Liver (tissue), 7 donors: ENCODE measurements at regions not wholly inside any gene's neighbourhood (a gene's known extent, or its start where the extent isn't known, plus 50 kb on each side); places are given as distances from the start of the nearest gene placed in this dataset.

Source experiments
- DNase-seq: peaks from one replicate; pipeline ENCODE4 v3.0.0-alpha.2; 2017; ENCODE audit warnings: low spot score
- H3K27ac ChIP-seq, 2 donors: one replicate each; pipeline ENCODE4 v1.7.0; 2013; ENCODE audit warnings: inconsistent platforms in 2 of 2, low read length in 2 of 2, control low read depth in 1 of 2, low read depth in 1 of 2, mild to moderate bottlenecking in 1 of 2
- H3K27me3 ChIP-seq, 4 donors: one replicate each; pipeline versions ENCODE4 v1.6.1 to v1.7.0; 2013; ENCODE audit warnings: low read length in 3 of 4, inconsistent platforms in 1 of 4, mild to moderate bottlenecking in 1 of 4, moderate library complexity in 1 of 4; ENCODE audit not compliant: control insufficient read depth in 4 of 4, insufficient read depth in 4 of 4
- H3K36me3 ChIP-seq, 4 donors: one replicate each; pipeline versions ENCODE4 v1.6.1 to v1.7.0; 2013; ENCODE audit warnings: low read length in 3 of 4, mild to moderate bottlenecking in 3 of 4, low read depth in 1 of 4, moderate library complexity in 1 of 4; ENCODE audit not compliant: control insufficient read depth in 4 of 4, insufficient read depth in 3 of 4
- H3K4me1 ChIP-seq, 4 donors: one replicate each; pipeline versions ENCODE4 v1.6.1 to v1.7.0; 2013; ENCODE audit warnings: low read length in 3 of 4, mild to moderate bottlenecking in 3 of 4, moderate library complexity in 1 of 4; ENCODE audit not compliant: control insufficient read depth in 4 of 4, insufficient read depth in 4 of 4
- H3K4me3 ChIP-seq, 3 donors: one replicate each; pipeline versions ENCODE4 v1.6.1 to v1.7.0; 2013; ENCODE audit warnings: low read length in 3 of 3, control low read depth in 1 of 3, low read depth in 1 of 3, mild to moderate bottlenecking in 1 of 3
- H3K9ac ChIP-seq, 2 donors: one replicate each; pipeline ENCODE4 v1.7.0; 2013; ENCODE audit warnings: low read length in 2 of 2, mild to moderate bottlenecking in 2 of 2, moderate library complexity in 2 of 2, control low read depth in 1 of 2, low read depth in 1 of 2
- H3K9me3 ChIP-seq, 4 donors: one replicate each; pipeline versions ENCODE4 v1.6.1 to v1.7.0; 2013; ENCODE audit warnings: low read length in 3 of 4; ENCODE audit not compliant: control insufficient read depth in 4 of 4
- ATF3 ChIP-seq: IDR thresholded peaks from 2 replicates; pipeline ENCODE4 v1.6.1; 2016; ENCODE audit warnings: antibody characterized with exemption
- EGR1 ChIP-seq, 2 donors: IDR thresholded peaks; 2 replicates each; pipeline ENCODE4 v1.6.1; 2016 to 2018; ENCODE audit warnings: antibody characterized with exemption in 2 of 2, low read depth in 2 of 2
- FOXA2 ChIP-seq: IDR thresholded peaks from 2 replicates; pipeline ENCODE4 v1.6.1; 2016; ENCODE audit warnings: antibody characterized with exemption
- GABPA ChIP-seq, 2 donors: IDR thresholded peaks in 1 of 2; conservative IDR thresholded peaks in 1 of 2; 2 replicates each; pipeline ENCODE4 v1.6.1; 2016; ENCODE audit warnings: antibody characterized with exemption in 2 of 2, mild to moderate bottlenecking in 1 of 2, moderate library complexity in 1 of 2
- HNF4A ChIP-seq, 2 donors: conservative IDR thresholded peaks; 2 replicates each; pipeline ENCODE4 v1.6.1; 2016; ENCODE audit warnings: antibody characterized with exemption in 2 of 2, mild to moderate bottlenecking in 2 of 2
- HNF4G ChIP-seq: IDR thresholded peaks from 2 replicates; pipeline ENCODE4 v1.6.1; 2016; ENCODE audit warnings: antibody characterized with exemption
- JUND ChIP-seq, 2 donors: IDR thresholded peaks; 2 replicates each; pipeline ENCODE4 v1.6.1; 2016; ENCODE audit warnings: antibody characterized with exemption in 2 of 2
- NR2F2 ChIP-seq: IDR thresholded peaks from 2 replicates; pipeline ENCODE4 v1.6.1; 2016; ENCODE audit warnings: antibody characterized with exemption
- RAD21 ChIP-seq, 2 donors: IDR thresholded peaks; 2 replicates each; pipeline ENCODE4 v1.6.1; 2016; ENCODE audit warnings: antibody characterized with exemption in 2 of 2, mild to moderate bottlenecking in 2 of 2
- SP1 ChIP-seq: IDR thresholded peaks from 2 replicates; pipeline ENCODE4 v1.6.1; 2018; ENCODE audit warnings: antibody characterized with exemption, mild to moderate bottlenecking
- TAF1 ChIP-seq: conservative IDR thresholded peaks from 2 replicates; pipeline ENCODE4 v1.6.1; 2016; ENCODE audit warnings: antibody characterized with exemption, mild to moderate bottlenecking
- YY1 ChIP-seq: IDR thresholded peaks from 2 replicates; pipeline ENCODE4 v1.6.1; 2016; ENCODE audit warnings: antibody characterized with exemption, mild to moderate bottlenecking
- WGBS: extraction: QIAGEN DNeasy Blood & Tissue Kit; methylation state at CpG from one replicate; pipeline ENCODE4 v1.1.7; 2013; 5-methylcytosine and 5-hydroxymethylcytosine counted together
- TF ChIP-seq, protein P1 (sequence below): IDR thresholded peaks from 2 replicates; pipeline ENCODE4 v1.6.1; 2016; ENCODE audit warnings: antibody characterized with exemption, mild to moderate bottlenecking
- TF ChIP-seq, protein P2 (sequence below): IDR thresholded peaks from 2 replicates; pipeline ENCODE4 v1.6.1; 2016; ENCODE audit warnings: antibody characterized with exemption
- TF ChIP-seq, protein P3 (sequence below): IDR thresholded peaks from 2 replicates; pipeline ENCODE4 v1.6.1; 2016; ENCODE audit warnings: antibody characterized with exemption
- donor health status: healthy.
- donor health status: healthy.
- donor health status: healthy.
- donor health status: healthy.

GRCh38 chrY:13552393-13553116 lies 72.7 kb upstream of the UTY start:
- Histone ChIP-seq H3K4me1 (no peaks in the 10 kb centered on the region), H3K9me3 (no peaks in the 10 kb centered on the region), H3K9ac (no peak overlapping the region), H3K4me3 (peak overlapping the region in 1 of 3 donors; percentile 43), H3K27me3 (no peaks in the 10 kb centered on the region), H3K36me3 (no peaks in the 10 kb centered on the region), H3K27ac (no peak overlapping the region)
- TF ChIP-seq SP1: no peak
- TF ChIP-seq YY1: no peak
- TF ChIP-seq, protein P1, sequence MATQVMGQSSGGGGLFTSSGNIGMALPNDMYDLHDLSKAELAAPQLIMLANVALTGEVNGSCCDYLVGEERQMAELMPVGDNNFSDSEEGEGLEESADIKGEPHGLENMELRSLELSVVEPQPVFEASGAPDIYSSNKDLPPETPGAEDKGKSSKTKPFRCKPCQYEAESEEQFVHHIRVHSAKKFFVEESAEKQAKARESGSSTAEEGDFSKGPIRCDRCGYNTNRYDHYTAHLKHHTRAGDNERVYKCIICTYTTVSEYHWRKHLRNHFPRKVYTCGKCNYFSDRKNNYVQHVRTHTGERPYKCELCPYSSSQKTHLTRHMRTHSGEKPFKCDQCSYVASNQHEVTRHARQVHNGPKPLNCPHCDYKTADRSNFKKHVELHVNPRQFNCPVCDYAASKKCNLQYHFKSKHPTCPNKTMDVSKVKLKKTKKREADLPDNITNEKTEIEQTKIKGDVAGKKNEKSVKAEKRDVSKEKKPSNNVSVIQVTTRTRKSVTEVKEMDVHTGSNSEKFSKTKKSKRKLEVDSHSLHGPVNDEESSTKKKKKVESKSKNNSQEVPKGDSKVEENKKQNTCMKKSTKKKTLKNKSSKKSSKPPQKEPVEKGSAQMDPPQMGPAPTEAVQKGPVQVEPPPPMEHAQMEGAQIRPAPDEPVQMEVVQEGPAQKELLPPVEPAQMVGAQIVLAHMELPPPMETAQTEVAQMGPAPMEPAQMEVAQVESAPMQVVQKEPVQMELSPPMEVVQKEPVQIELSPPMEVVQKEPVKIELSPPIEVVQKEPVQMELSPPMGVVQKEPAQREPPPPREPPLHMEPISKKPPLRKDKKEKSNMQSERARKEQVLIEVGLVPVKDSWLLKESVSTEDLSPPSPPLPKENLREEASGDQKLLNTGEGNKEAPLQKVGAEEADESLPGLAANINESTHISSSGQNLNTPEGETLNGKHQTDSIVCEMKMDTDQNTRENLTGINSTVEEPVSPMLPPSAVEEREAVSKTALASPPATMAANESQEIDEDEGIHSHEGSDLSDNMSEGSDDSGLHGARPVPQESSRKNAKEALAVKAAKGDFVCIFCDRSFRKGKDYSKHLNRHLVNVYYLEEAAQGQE: no peak
- TF ChIP-seq NR2F2: no peak
- TF ChIP-seq EGR1 (IDR thresholded peaks at IDR 0.05; ENCODE audit: low read depth in 2 of 2): no peak
- TF ChIP-seq TAF1: no peak
- no peak for TF ChIP-seq GABPA (IDR thresholded peaks at IDR 0.05 in 1 of 2, conservative IDR thresholded peaks at IDR 0.05 in 1 of 2)
- TF ChIP-seq HNF4G: no peak
- TF ChIP-seq, protein P2, sequence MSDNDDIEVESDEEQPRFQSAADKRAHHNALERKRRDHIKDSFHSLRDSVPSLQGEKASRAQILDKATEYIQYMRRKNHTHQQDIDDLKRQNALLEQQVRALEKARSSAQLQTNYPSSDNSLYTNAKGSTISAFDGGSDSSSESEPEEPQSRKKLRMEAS: no peak
- TF ChIP-seq ATF3: no peak
- TF ChIP-seq RAD21 (IDR thresholded peaks at IDR 0.05): no peak
- no peak for TF ChIP-seq HNF4A (conservative IDR thresholded peaks at IDR 0.05)
- no peak for TF ChIP-seq JUND (IDR thresholded peaks at IDR 0.05)
- TF ChIP-seq, protein P3, sequence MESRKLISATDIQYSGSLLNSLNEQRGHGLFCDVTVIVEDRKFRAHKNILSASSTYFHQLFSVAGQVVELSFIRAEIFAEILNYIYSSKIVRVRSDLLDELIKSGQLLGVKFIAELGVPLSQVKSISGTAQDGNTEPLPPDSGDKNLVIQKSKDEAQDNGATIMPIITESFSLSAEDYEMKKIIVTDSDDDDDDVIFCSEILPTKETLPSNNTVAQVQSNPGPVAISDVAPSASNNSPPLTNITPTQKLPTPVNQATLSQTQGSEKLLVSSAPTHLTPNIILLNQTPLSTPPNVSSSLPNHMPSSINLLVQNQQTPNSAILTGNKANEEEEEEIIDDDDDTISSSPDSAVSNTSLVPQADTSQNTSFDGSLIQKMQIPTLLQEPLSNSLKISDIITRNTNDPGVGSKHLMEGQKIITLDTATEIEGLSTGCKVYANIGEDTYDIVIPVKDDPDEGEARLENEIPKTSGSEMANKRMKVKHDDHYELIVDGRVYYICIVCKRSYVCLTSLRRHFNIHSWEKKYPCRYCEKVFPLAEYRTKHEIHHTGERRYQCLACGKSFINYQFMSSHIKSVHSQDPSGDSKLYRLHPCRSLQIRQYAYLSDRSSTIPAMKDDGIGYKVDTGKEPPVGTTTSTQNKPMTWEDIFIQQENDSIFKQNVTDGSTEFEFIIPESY: no peak
- DNase-seq: no peak
- 77% methylated on average over 9 of the region's 9 CpGs for WGBS

GRCh38 chrY:13551246-13551645 lies 71.4 kb upstream of the UTY start:
- TF ChIP-seq RAD21 (IDR thresholded peaks at IDR 0.05) (no peak), ATF3 (no peak), FOXA2 (no peak), TAF1 (no peak)
- 94% methylated on average over 1 of the region's 1 CpG for WGBS
- Histone ChIP-seq H3K27me3 (no peaks in the 10 kb centered on the region), H3K4me1 (no peaks in the 10 kb centered on the region), H3K4me3 (no peak overlapping the region), H3K36me3 (no peaks in the 10 kb centered on the region), H3K9me3 (no peaks in the 10 kb centered on the region), H3K9ac (no peak overlapping the region), H3K27ac (no peak overlapping the region)
- no peak for DNase-seq
